CD14-positive monocyte (primary cell): ENCODE measurements at regions not wholly inside any gene's neighbourhood (a gene's known extent, or its start where the extent isn't known, plus 50 kb on each side); places are given as distances from the start of the nearest gene placed in this dataset.

ENCODE experiments used
- DNase-seq, 3 donors: peaks; one replicate each; pipeline ENCODE4 v3.0.0-alpha.2; 2011 to 2022
- H2AFZ ChIP-seq: 2 replicates; pipeline ENCODE4 v1.6.0; 2012; ENCODE audit warnings: mild to moderate bottlenecking, low read depth, low read length, inconsistent platforms; ENCODE audit not compliant: insufficient read depth, poor library complexity, severe bottlenecking
- H3K27ac ChIP-seq, 2 donors: 1 replicate in 1 of 2; 2 replicates in 1 of 2; pipeline ENCODE4 v1.5.1; 2012 to 2013; ENCODE audit warnings: low read length in 2 of 2, control low read depth in 1 of 2, inconsistent platforms in 1 of 2, low read depth in 1 of 2, mild to moderate bottlenecking in 1 of 2
- H3K27me3 ChIP-seq, 2 donors: one replicate each; pipeline versions ENCODE4 v1.6.0 to v1.6.1; 2011 to 2013; ENCODE audit warnings: low read length in 2 of 2; ENCODE audit not compliant: control insufficient read depth in 2 of 2, insufficient read depth in 2 of 2
- H3K36me3 ChIP-seq, 2 donors: replicated peaks in 1 of 2; 1 replicate in 1 of 2; 2 replicates in 1 of 2; pipeline versions ENCODE4 v1.5.1 to v1.6.1; 2012 to 2013; ENCODE audit warnings: low read length in 2 of 2, control low read depth in 1 of 2, inconsistent platforms in 1 of 2, mild to moderate bottlenecking in 1 of 2; ENCODE audit not compliant: insufficient read depth in 2 of 2, control insufficient read depth in 1 of 2
- H3K4me1 ChIP-seq, 2 donors: 1 replicate in 1 of 2; 2 replicates in 1 of 2; pipeline versions ENCODE4 v1.5.1 to v1.6.1; 2012 to 2013; ENCODE audit warnings: low read length in 2 of 2, control low read depth in 1 of 2, inconsistent platforms in 1 of 2, mild to moderate bottlenecking in 1 of 2, moderate library complexity in 1 of 2; ENCODE audit not compliant: insufficient read depth in 2 of 2, control insufficient read depth in 1 of 2
- H3K4me2 ChIP-seq: replicated peaks from 2 replicates; pipeline ENCODE3; 2012; ENCODE audit warnings: low read length, moderate library complexity, mild to moderate bottlenecking; ENCODE audit not compliant: poor library complexity, severe bottlenecking; ENCODE audit errors: extremely low read depth
- H3K4me3 ChIP-seq, 3 experiments: fragments of 200-600 bp in 1 of 3; sonication (generic) in 1 of 3; replicated peaks in 1 of 3; 1 replicate in 2 of 3; 2 replicates in 1 of 3; pipeline ENCODE4 v1.5.1; 2011 to 2013; ENCODE audit warnings: low read length in 3 of 3, mild to moderate bottlenecking in 3 of 3, control low read depth in 2 of 3, low read depth in 2 of 3, inconsistent platforms in 1 of 3, moderate library complexity in 1 of 3
- H3K79me2 ChIP-seq: 2 replicates; pipeline ENCODE4 v1.6.0; 2012; ENCODE audit warnings: mild to moderate bottlenecking, control low read depth, inconsistent platforms, low read length, moderate library complexity; ENCODE audit not compliant: insufficient read depth
- H3K9ac ChIP-seq: 2 replicates; pipeline ENCODE4 v1.6.0; 2017; ENCODE audit warnings: low read length, mild to moderate bottlenecking; ENCODE audit not compliant: insufficient read depth, poor library complexity, severe bottlenecking
- H3K9me3 ChIP-seq, 2 donors: replicated peaks in 1 of 2; 1 replicate in 1 of 2; 2 replicates in 1 of 2; pipeline versions ENCODE4 v1.5.1 to v1.6.1; 2012 to 2013; ENCODE audit warnings: low read length in 2 of 2, control low read depth in 1 of 2; ENCODE audit not compliant: control insufficient read depth in 1 of 2, insufficient read depth in 1 of 2
- H4K20me1 ChIP-seq: 2 replicates; pipeline ENCODE4 v1.6.0; 2012; ENCODE audit warnings: mild to moderate bottlenecking, low read length, control low read depth, moderate library complexity; ENCODE audit not compliant: insufficient read depth
- H3K27ac Mint-ChIP-seq, 7 donors: one replicate each; pipeline ENCODE4 v1.8.0; 2020; ENCODE audit warnings: mild to moderate bottlenecking in 7 of 7, mixed read lengths in 7 of 7, moderate library complexity in 6 of 7, inconsistent platforms in 2 of 7
- H3K27me3 Mint-ChIP-seq, 3 donors: one replicate each; pipeline ENCODE4 v1.8.0; 2021 to 2022; ENCODE audit warnings: low read depth in 3 of 3, mild to moderate bottlenecking in 3 of 3, mixed read lengths in 3 of 3, moderate library complexity in 3 of 3, inconsistent platforms in 1 of 3
- H3K36me3 Mint-ChIP-seq, 2 donors: one replicate each; pipeline ENCODE4 v1.8.0; 2020; ENCODE audit warnings: mixed read lengths in 2 of 2, inconsistent platforms in 1 of 2, mild to moderate bottlenecking in 1 of 2
- H3K4me1 Mint-ChIP-seq: one replicate; pipeline ENCODE4 v1.8.0; 2020; ENCODE audit warnings: mild to moderate bottlenecking, mixed read lengths
- H3K4me3 Mint-ChIP-seq, 2 donors: one replicate each; pipeline ENCODE4 v1.8.0; 2020; ENCODE audit warnings: mild to moderate bottlenecking in 2 of 2, mixed read lengths in 2 of 2, moderate library complexity in 1 of 2
- H3K9me3 Mint-ChIP-seq, 7 donors: one replicate each; pipeline ENCODE4 v1.8.0; 2020 to 2022; ENCODE audit warnings: mixed read lengths in 7 of 7, mild to moderate bottlenecking in 6 of 7, moderate library complexity in 6 of 7, inconsistent platforms in 2 of 7
- WGBS: methylation state at CpG from one replicate; pipeline ENCODE4 v1.1.5; 2013; ENCODE audit warnings: missing lambda C conversion rate; ENCODE audit not compliant: insufficient coverage; 5-methylcytosine and 5-hydroxymethylcytosine counted together
- intact Hi-C, 2 donors: fragments of 100-400 bp; cut with micrococcal nuclease; formaldehyde crosslinking; loops; one replicate each; pipeline versions ENCODE4 v1.15.0 to v1.15.1; 2023
- TF ChIP-seq, protein P1 (sequence below): fragments of 200-600 bp; IDR thresholded peaks from one replicate; pipeline ENCODE4 v1.8.0; 2022; ENCODE audit warnings: antibody characterized with exemption, mild to moderate bottlenecking

- no peak overlapping the region for H3K4me3 ChIP-seq
- no peak overlapping the region for H3K9ac ChIP-seq
- H3K4me1 Mint-ChIP-seq: peaks cover 8% of the 10 kb centered on the region
- no peak overlapping the region for H3K4me2 ChIP-seq
- TF ChIP-seq, protein P1, sequence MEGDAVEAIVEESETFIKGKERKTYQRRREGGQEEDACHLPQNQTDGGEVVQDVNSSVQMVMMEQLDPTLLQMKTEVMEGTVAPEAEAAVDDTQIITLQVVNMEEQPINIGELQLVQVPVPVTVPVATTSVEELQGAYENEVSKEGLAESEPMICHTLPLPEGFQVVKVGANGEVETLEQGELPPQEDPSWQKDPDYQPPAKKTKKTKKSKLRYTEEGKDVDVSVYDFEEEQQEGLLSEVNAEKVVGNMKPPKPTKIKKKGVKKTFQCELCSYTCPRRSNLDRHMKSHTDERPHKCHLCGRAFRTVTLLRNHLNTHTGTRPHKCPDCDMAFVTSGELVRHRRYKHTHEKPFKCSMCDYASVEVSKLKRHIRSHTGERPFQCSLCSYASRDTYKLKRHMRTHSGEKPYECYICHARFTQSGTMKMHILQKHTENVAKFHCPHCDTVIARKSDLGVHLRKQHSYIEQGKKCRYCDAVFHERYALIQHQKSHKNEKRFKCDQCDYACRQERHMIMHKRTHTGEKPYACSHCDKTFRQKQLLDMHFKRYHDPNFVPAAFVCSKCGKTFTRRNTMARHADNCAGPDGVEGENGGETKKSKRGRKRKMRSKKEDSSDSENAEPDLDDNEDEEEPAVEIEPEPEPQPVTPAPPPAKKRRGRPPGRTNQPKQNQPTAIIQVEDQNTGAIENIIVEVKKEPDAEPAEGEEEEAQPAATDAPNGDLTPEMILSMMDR: no peak
- H3K9me3 ChIP-seq: peaks cover 16 to 18% of the 10 kb centered on the region in 2 donors
- H3K4me3 Mint-ChIP-seq: no peak overlapping the region
- WGBS: no CpG with 5 or more reads among the region's 2 CpGs
- no peaks in the 10 kb centered on the region for H3K36me3 Mint-ChIP-seq
- H4K20me1 ChIP-seq: no peaks in the 10 kb centered on the region
- intact Hi-C loops: no loop called here
- no peaks in the 10 kb centered on the region for H3K79me2 ChIP-seq
- no peaks in the 10 kb centered on the region for H3K27me3 ChIP-seq
- peaks cover 13 to 26% (median 19%) of the 10 kb centered on the region in 7 donors for H3K9me3 Mint-ChIP-seq
- peaks cover 0 to 2% of the 10 kb centered on the region in 2 donors for H3K4me1 ChIP-seq
- H3K36me3 ChIP-seq: no peaks in the 10 kb centered on the region
- H3K27ac ChIP-seq: no peak overlapping the region
- no peak overlapping the region for H2AFZ ChIP-seq
- no peaks in the 10 kb centered on the region for H3K27me3 Mint-ChIP-seq
- no peak for DNase-seq
- H3K27ac Mint-ChIP-seq: no peak overlapping the region
Observed at GRCh38 chr3:31314258-31314657, 218.5 kb upstream of the STT3B start.

DNA sequence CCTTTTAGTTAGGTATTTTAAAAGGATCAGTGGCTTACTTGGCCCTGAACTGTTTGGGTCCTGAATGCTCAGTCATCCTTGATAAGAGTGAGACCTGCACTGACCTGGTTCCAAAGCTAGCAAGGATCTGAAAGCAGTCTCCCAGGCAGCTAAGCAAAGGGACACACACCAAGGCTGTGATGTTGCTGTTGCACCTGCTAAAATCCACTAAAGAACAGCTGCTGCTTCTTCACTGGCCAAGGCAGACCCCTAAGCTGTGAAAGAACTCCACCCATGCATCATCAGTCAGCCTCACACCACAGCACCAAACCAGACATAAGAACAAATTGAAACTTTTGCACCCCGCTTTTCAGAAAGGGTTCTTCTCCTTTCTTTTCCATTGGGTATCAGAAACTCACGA is 213.4 kb upstream of the STT3B start:
- no peaks in the 10 kb centered on the region for H3K36me3 Mint-ChIP-seq
- no peak overlapping the region for H2AFZ ChIP-seq

More for the DNA sequence above, 213.4 kb upstream of the STT3B start:
- intact Hi-C loops: no loop called here
- Histone ChIP-seq H3K9me3 (peaks cover 16 to 18% of the 10 kb centered on the region in 2 donors), H3K4me2 (no peak overlapping the region), H3K27ac (no peak overlapping the region), H3K79me2 (no peaks in the 10 kb centered on the region), H3K36me3 (no peaks in the 10 kb centered on the region), H3K4me3 (no peak overlapping the region), H4K20me1 (no peaks in the 10 kb centered on the region), H3K9ac (no peak overlapping the region), H3K27me3 (no peaks in the 10 kb centered on the region), H3K4me1 (no peaks in the 10 kb centered on the region)
- no peak overlapping the region for H3K4me3 Mint-ChIP-seq
- H3K9me3 Mint-ChIP-seq: peaks cover 13 to 26% (median 19%) of the 10 kb centered on the region in 7 donors
- no peak overlapping the region for H3K27ac Mint-ChIP-seq
- TF ChIP-seq, protein P1: no peak
- 92% methylated on average over 2 of the region's 2 CpGs for WGBS
- no peaks in the 10 kb centered on the region for H3K27me3 Mint-ChIP-seq
- DNase-seq: no peak
- peaks cover 2% of the 10 kb centered on the region for H3K4me1 Mint-ChIP-seq
